Stimulated activated naive CD8-positive, alpha-beta T cell treated with anti-CD3 and anti-CD28 coated beads, Interleukin-15, Interleukin-2, amounts not matched to agents 100 ng/mL and 50 ng/mL, for 24 hours (primary cell): ENCODE measurements at regions not wholly inside any gene's neighbourhood (a gene's known extent, or its start where the extent isn't known, plus 50 kb on each side); places are given as distances from the start of the nearest gene placed in this dataset.

Experiments
- H3K27ac Mint-ChIP-seq: one replicate; pipeline ENCODE4 v1.8.0; 2021; ENCODE audit warnings: mild to moderate bottlenecking, mixed read lengths
- H3K27me3 Mint-ChIP-seq: one replicate; pipeline ENCODE4 v1.8.0; 2021; ENCODE audit warnings: mixed read lengths
- H3K36me3 Mint-ChIP-seq: one replicate; pipeline ENCODE4 v1.8.0; 2021; ENCODE audit warnings: low read depth, mixed read lengths
- H3K4me1 Mint-ChIP-seq: one replicate; pipeline ENCODE4 v1.8.0; 2021; ENCODE audit warnings: low read depth, mixed read lengths
- H3K4me3 Mint-ChIP-seq: one replicate; pipeline ENCODE4 v1.8.0; 2021; ENCODE audit warnings: mild to moderate bottlenecking, mixed read lengths
- H3K9me3 Mint-ChIP-seq: one replicate; pipeline ENCODE4 v1.8.0; 2021; ENCODE audit warnings: mixed read lengths

GRCh38 chr3:124210899-124211298 is 219.0 kb upstream of the ROPN1 start:
- no peaks in the 10 kb centered on the region for H3K9me3 Mint-ChIP-seq
- no peaks in the 10 kb centered on the region for H3K4me1 Mint-ChIP-seq
- no peak overlapping the region for H3K27ac Mint-ChIP-seq
- no peaks in the 10 kb centered on the region for H3K36me3 Mint-ChIP-seq
- no peak overlapping the region for H3K4me3 Mint-ChIP-seq
- H3K27me3 Mint-ChIP-seq, result peaks cover 12% of the 10 kb centered on the region

DNA sequence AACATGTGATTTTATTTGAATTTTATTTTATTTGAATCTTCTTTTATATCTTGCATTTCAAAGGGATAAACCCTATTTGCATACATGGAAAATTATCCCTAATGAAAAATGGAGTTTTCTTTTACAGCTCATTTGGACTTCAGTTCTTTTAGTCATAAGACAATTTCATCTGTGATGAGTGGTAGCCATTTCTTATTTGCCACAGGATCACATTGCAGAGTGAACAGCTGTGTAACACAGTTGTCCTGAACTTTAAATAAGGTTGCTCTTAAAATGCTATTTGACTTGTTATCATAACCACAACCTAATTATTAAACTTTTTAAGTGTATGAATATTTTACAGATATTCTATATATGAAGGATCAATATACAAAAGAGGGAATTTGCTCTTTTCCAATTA is 221.7 kb upstream of the ROPN1 start:
- H3K9me3 Mint-ChIP-seq, result no peaks in the 10 kb centered on the region
- H3K36me3 Mint-ChIP-seq, result no peaks in the 10 kb centered on the region
- H3K4me3 Mint-ChIP-seq, result no peak overlapping the region
- no peak overlapping the region for H3K27ac Mint-ChIP-seq
- H3K27me3 Mint-ChIP-seq, result peaks cover 8% of the 10 kb centered on the region
- no peaks in the 10 kb centered on the region for H3K4me1 Mint-ChIP-seq

DNA sequence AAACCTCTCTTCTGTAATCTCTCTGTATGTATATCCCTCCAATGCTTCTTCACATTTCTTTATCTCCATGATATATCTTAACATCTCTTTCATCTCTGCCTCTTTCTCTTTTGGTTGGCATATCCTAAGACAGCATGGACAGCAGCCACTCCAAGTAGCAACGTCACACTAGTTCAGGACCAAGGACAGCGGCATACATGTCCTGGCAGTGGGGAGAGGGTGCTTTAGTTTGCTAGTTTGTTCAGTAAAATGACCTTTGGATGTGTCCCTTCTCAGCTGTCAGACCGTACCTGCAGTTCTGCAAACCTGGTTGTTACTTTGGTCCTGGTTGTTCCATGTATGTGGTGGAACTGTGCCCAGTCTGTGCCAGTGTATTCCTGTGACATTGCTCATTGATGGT is 225.6 kb upstream of the ROPN1 start:
- Mint-ChIP-seq H3K4me1 (no peaks in the 10 kb centered on the region), H3K36me3 (no peaks in the 10 kb centered on the region), H3K27me3 (peaks cover 15% of the 10 kb centered on the region), H3K27ac (no peak overlapping the region), H3K4me3 (no peak overlapping the region), H3K9me3 (no peaks in the 10 kb centered on the region)

- Mint-ChIP-seq H3K27ac (no peak overlapping the region), H3K9me3 (no peaks in the 10 kb centered on the region), H3K4me3 (no peak overlapping the region), H3K4me1 (no peaks in the 10 kb centered on the region), H3K27me3 (peaks cover 15% of the 10 kb centered on the region), H3K36me3 (no peaks in the 10 kb centered on the region)
Observed at GRCh38 chr3:124221422-124221821, 229.5 kb upstream of the ROPN1 start.

DNA sequence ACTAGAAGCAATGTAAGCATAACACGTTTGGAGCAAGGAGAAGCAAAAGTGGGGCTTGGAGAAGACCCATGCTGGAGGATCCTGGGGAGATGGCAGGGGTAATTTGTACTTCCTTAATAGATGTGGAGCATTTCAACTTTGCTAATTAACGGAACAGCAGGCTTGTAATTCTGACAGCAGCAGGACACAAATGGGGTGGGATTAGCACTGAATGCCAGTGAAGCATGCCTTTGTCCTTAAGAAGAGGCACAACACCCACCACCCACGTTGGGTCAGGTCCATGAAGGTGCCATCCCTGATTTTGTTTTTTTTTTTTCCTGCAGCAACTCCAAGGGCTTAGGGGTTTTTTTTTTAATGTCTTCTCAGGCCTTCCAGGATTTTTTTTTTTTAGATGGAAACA is 231.9 kb upstream of the ROPN1 start:
- H3K4me3 Mint-ChIP-seq, result no peak overlapping the region
- no peaks in the 10 kb centered on the region for H3K4me1 Mint-ChIP-seq
- peaks cover 15% of the 10 kb centered on the region for H3K27me3 Mint-ChIP-seq
- H3K27ac Mint-ChIP-seq, result no peak overlapping the region
- no peaks in the 10 kb centered on the region for H3K36me3 Mint-ChIP-seq
- H3K9me3 Mint-ChIP-seq, result no peaks in the 10 kb centered on the region

DNA sequence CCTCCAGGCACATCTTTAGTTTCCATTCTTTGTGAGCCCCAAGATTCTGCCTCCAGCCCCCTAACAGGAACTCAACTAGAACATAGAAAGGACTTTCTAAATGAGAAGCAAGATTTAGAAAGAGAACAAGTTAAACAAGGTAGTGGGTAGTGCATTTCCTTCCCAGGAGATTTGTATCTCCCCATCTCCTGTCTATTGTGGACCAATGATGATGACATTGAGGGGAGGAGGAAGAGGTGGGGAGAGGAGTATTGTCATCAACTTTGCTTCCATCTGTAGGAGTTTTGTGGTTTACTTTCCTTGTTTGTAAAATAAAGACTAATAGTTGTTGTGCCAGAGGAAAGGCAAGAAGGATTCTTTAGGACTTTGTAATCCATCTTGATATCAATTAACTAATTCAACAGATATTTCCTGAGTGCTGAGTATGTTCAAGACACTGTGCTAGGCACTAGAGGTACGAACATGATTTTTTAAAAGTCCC is 235.3 kb upstream of the ROPN1 start:
- peaks cover 17% of the 10 kb centered on the region for H3K27me3 Mint-ChIP-seq
- H3K36me3 Mint-ChIP-seq, result no peaks in the 10 kb centered on the region

GRCh38 chr3:124229420-124229819 is 237.5 kb upstream of the ROPN1 start:
- H3K27ac Mint-ChIP-seq, result no peak overlapping the region
- H3K36me3 Mint-ChIP-seq, result no peaks in the 10 kb centered on the region
- no peaks in the 10 kb centered on the region for H3K9me3 Mint-ChIP-seq
- H3K4me1 Mint-ChIP-seq, result no peaks in the 10 kb centered on the region
- no peak overlapping the region for H3K4me3 Mint-ChIP-seq
- peaks cover 15% of the 10 kb centered on the region for H3K27me3 Mint-ChIP-seq

More for the DNA sequence above, 235.3 kb upstream of the ROPN1 start:
- no peaks in the 10 kb centered on the region for H3K9me3 Mint-ChIP-seq
- H3K4me1 Mint-ChIP-seq, result no peaks in the 10 kb centered on the region
- no peak overlapping the region for H3K27ac Mint-ChIP-seq
- no peak overlapping the region for H3K4me3 Mint-ChIP-seq

DNA sequence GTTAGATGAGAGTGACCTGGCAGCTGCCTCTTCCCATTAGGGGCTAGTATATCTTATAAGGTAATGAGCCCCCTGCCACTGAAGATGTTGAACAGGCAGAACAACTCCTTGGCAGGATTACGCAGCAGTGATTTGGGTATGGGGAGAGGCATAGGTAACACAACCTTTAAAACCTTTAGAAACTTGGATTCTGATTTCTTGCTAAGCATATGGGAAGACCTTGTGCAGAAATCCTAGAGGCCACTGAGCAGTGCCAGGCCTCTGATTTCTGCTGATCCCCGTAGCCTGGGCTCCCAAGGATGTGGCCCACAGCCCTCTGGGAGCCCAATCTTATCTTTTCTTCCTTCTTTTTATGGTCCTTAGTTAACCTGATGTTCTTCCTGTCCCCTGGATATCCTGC is 237.9 kb upstream of the ROPN1 start:
- Mint-ChIP-seq H3K27me3 (peaks cover 19% of the 10 kb centered on the region), H3K9me3 (no peaks in the 10 kb centered on the region), H3K36me3 (no peaks in the 10 kb centered on the region)

DNA sequence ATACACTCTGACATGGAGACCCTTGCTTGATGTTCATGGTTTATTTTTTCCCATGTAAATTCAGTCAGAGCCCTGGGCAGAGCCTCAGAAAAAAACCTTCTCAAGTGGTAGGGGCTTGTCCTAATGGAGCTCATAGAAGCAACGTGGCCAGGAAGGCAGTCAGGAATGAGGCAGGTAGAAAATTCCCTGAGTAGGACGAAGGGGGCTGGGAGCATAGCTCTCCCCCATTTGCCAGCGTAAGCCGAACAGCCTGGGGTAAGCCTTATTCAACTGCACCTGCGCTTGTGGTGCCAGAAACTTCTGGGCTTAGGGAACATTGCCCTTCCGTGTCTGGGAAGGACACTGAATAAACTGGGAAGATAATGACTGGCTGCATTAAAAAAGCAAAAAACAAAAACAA is 238.5 kb upstream of the ROPN1 start:
- H3K36me3 Mint-ChIP-seq, result no peaks in the 10 kb centered on the region
- no peak overlapping the region for H3K4me3 Mint-ChIP-seq
- no peaks in the 10 kb centered on the region for H3K4me1 Mint-ChIP-seq
- peaks cover 20% of the 10 kb centered on the region for H3K27me3 Mint-ChIP-seq
- no peak overlapping the region for H3K27ac Mint-ChIP-seq
- no peaks in the 10 kb centered on the region for H3K9me3 Mint-ChIP-seq

More for the DNA sequence above, 237.9 kb upstream of the ROPN1 start:
- Mint-ChIP-seq H3K4me3 (no peak overlapping the region), H3K27ac (no peak overlapping the region), H3K4me1 (no peaks in the 10 kb centered on the region)

DNA sequence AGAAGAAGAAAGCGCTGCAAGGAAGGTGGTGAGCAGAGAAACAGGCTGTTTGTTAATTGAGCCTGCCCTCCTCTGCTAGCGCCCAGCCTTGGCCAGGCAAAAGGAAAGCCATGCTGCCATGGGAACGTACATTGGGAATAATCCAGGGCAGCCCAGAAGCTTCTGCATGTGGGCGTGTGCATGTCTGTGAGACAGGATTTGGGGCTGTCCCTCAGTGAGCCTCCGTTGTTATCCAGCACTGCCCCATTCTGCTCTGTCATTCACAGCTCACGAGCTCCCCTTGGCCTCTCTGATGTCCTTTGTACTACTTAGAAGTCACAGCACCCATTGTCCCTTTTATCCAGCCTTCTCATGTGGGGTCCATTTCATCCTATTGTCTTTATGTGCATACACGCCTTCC is 239.1 kb upstream of the ROPN1 start:
- no peaks in the 10 kb centered on the region for H3K36me3 Mint-ChIP-seq
- H3K27me3 Mint-ChIP-seq, result peaks cover 20% of the 10 kb centered on the region
- no peaks in the 10 kb centered on the region for H3K4me1 Mint-ChIP-seq
- no peaks in the 10 kb centered on the region for H3K9me3 Mint-ChIP-seq
- H3K4me3 Mint-ChIP-seq, result no peak overlapping the region
- H3K27ac Mint-ChIP-seq, result no peak overlapping the region

DNA sequence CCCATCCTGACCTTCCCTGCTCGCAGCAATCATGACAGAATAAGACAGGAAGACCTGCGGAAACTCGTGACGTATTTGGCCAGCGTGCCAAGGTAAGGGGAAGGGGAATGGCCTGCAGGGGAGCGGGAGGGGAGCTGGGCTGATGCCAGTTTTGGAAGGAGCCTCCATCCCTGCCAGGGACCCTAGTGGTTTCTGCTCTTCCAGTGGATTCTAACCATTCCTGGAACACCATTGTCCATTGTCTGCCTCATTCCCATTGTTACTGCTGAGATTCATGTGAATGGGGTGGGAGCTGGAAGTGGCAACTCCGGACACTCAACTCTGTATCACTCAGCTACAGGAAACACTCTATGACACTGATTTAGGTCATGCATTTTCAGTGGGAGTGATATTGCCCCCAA is 242.9 kb upstream of the ROPN1 start:
- no peaks in the 10 kb centered on the region for H3K36me3 Mint-ChIP-seq
- H3K27me3 Mint-ChIP-seq, result peaks cover 17% of the 10 kb centered on the region
- H3K4me3 Mint-ChIP-seq, result no peak overlapping the region

GRCh38 chr3:124235446-124235845 is 243.5 kb upstream of the ROPN1 start:
- Mint-ChIP-seq H3K9me3 (no peaks in the 10 kb centered on the region), H3K27me3 (peaks cover 12% of the 10 kb centered on the region), H3K36me3 (no peaks in the 10 kb centered on the region), H3K4me1 (no peaks in the 10 kb centered on the region), H3K27ac (no peak overlapping the region), H3K4me3 (no peak overlapping the region)

More for the DNA sequence above, 242.9 kb upstream of the ROPN1 start:
- Mint-ChIP-seq H3K4me1 (no peaks in the 10 kb centered on the region), H3K9me3 (no peaks in the 10 kb centered on the region), H3K27ac (no peak overlapping the region)

- Mint-ChIP-seq H3K4me3 (no peak overlapping the region), H3K27me3 (no peaks in the 10 kb centered on the region), H3K36me3 (no peaks in the 10 kb centered on the region), H3K27ac (no peak overlapping the region), H3K9me3 (no peaks in the 10 kb centered on the region), H3K4me1 (no peaks in the 10 kb centered on the region)
Observed at GRCh38 chr3:124243177-124243859, 251.4 kb upstream of the ROPN1 start.

GRCh38 chr3:124246376-124246775 is 254.5 kb upstream of the ROPN1 start:
- H3K9me3 Mint-ChIP-seq, result no peaks in the 10 kb centered on the region
- peaks cover 6% of the 10 kb centered on the region for H3K27me3 Mint-ChIP-seq
- no peaks in the 10 kb centered on the region for H3K36me3 Mint-ChIP-seq
- no peaks in the 10 kb centered on the region for H3K4me1 Mint-ChIP-seq
- no peak overlapping the region for H3K27ac Mint-ChIP-seq
- H3K4me3 Mint-ChIP-seq, result no peak overlapping the region

DNA sequence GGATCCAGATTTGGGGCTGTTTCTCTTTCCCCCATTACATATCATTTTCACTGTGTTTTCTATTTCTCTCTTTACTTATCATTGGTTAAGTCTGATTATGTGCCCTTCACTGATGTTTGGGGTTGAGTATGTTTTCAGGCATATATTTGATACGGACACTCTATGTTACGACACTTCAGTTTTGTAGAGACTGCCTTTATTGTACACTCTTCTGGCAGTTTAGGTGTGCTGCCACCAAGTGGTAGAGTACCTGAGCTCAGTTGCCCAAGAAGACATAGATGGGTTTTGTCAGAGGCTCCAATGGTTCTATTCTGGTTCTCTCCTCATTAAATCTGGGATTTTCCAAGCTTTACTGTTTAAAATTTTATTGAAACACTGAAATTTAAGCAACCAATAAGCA is 255.0 kb upstream of the ROPN1 start:
- Mint-ChIP-seq H3K27me3 (peaks cover 6% of the 10 kb centered on the region), H3K9me3 (no peaks in the 10 kb centered on the region), H3K4me1 (no peaks in the 10 kb centered on the region), H3K4me3 (no peak overlapping the region), H3K36me3 (no peaks in the 10 kb centered on the region), H3K27ac (no peak overlapping the region)

GRCh38 chr3:124248471-124249028 is 256.6 kb upstream of the ROPN1 start:
- Mint-ChIP-seq H3K36me3 (no peaks in the 10 kb centered on the region), H3K9me3 (no peaks in the 10 kb centered on the region), H3K27ac (no peak overlapping the region), H3K4me3 (no peak overlapping the region), H3K4me1 (no peaks in the 10 kb centered on the region), H3K27me3 (peaks cover 6% of the 10 kb centered on the region)
